IMR-90 (cell line): ENCODE measurements at regions not wholly inside any gene's neighbourhood (a gene's known extent, or its start where the extent isn't known, plus 50 kb on each side); places are given as distances from the start of the nearest gene placed in this dataset.
"Not testable (repeated sequence)": the region's sequence is repeated elsewhere in the genome, so short reads cannot be mapped to it uniquely, and the experiment has no call there.

ENCODE experiments used
- ELK1 ChIP-seq: fragments of 150-350 bp; IDR thresholded peaks from 2 replicates; pipeline ENCODE4 v1.6.1; 2016; ENCODE audit warnings: low read depth, mild to moderate bottlenecking, low read length, moderate library complexity, borderline replicate concordance
- MXI1 ChIP-seq: IDR thresholded peaks from 2 replicates; pipeline ENCODE4 v1.6.1; 2012; ENCODE audit warnings: low read depth, mild to moderate bottlenecking, low read length, moderate library complexity, borderline replicate concordance
- POLR2A ChIP-seq: IDR thresholded peaks from 2 replicates; pipeline ENCODE4 v1.6.1; 2012; ENCODE audit warnings: mild to moderate bottlenecking, low read depth, low read length
- RAD21 ChIP-seq: IDR thresholded peaks from 2 replicates; pipeline ENCODE4 v1.6.1; 2012; ENCODE audit warnings: low read length, improper control_type of control experiment
- RCOR1 ChIP-seq: IDR thresholded peaks from 2 replicates; pipeline ENCODE4 v1.6.1; 2012; ENCODE audit warnings: mild to moderate bottlenecking, low read length, improper control_type of control experiment; ENCODE audit not compliant: insufficient replicate concordance
- RFX5 ChIP-seq: IDR thresholded peaks from 2 replicates; pipeline ENCODE4 v1.8.0; 2012; ENCODE audit warnings: low read depth, mild to moderate bottlenecking, low read length, moderate library complexity
- SMC3 ChIP-seq: fragments of 150-350 bp; IDR thresholded peaks from 2 replicates; pipeline ENCODE4 v1.6.1; 2016; ENCODE audit warnings: low read depth, mild to moderate bottlenecking, antibody characterized with exemption, low read length, moderate library complexity
- TF ChIP-seq, protein P1 (sequence below): conservative IDR thresholded peaks from 2 replicates; pipeline ENCODE4 v1.5.1; 2012; ENCODE audit warnings: mild to moderate bottlenecking, low read depth, low read length, improper control_type of control experiment

- TF ChIP-seq, protein P1, sequence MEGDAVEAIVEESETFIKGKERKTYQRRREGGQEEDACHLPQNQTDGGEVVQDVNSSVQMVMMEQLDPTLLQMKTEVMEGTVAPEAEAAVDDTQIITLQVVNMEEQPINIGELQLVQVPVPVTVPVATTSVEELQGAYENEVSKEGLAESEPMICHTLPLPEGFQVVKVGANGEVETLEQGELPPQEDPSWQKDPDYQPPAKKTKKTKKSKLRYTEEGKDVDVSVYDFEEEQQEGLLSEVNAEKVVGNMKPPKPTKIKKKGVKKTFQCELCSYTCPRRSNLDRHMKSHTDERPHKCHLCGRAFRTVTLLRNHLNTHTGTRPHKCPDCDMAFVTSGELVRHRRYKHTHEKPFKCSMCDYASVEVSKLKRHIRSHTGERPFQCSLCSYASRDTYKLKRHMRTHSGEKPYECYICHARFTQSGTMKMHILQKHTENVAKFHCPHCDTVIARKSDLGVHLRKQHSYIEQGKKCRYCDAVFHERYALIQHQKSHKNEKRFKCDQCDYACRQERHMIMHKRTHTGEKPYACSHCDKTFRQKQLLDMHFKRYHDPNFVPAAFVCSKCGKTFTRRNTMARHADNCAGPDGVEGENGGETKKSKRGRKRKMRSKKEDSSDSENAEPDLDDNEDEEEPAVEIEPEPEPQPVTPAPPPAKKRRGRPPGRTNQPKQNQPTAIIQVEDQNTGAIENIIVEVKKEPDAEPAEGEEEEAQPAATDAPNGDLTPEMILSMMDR = not testable (repeated sequence)
- not testable (repeated sequence) for TF ChIP-seq RCOR1, POLR2A, RAD21, RFX5, SMC3, MXI1, ELK1
Observed at GRCh38 chr5:99733146-99733545, 802.0 kb upstream of the FAM174A start.
